A673 (cell line): ENCODE measurements at regions not wholly inside any gene's neighbourhood (a gene's known extent, or its start where the extent isn't known, plus 50 kb on each side); places are given as distances from the start of the nearest gene placed in this dataset.

Source experiments
- EZH2 ChIP-seq: fragments of 200-600 bp; sonication (generic); IDR thresholded peaks from 2 replicates; pipeline ENCODE4 v1.6.1; 2017; ENCODE audit warnings: borderline replicate concordance, low read depth, mild to moderate bottlenecking, mixed read lengths, antibody characterized with exemption, low read length; ENCODE audit not compliant: poor library complexity, severe bottlenecking
- TF ChIP-seq, protein P1 (sequence below): fragments of 300-800, 200-600 bp; sonication (generic); conservative IDR thresholded peaks from 2 replicates; pipeline ENCODE4 v1.5.1; 2017; ENCODE audit warnings: low read depth, mild to moderate bottlenecking, antibody characterized with exemption, low read length, moderate library complexity, mixed read lengths

DNA sequence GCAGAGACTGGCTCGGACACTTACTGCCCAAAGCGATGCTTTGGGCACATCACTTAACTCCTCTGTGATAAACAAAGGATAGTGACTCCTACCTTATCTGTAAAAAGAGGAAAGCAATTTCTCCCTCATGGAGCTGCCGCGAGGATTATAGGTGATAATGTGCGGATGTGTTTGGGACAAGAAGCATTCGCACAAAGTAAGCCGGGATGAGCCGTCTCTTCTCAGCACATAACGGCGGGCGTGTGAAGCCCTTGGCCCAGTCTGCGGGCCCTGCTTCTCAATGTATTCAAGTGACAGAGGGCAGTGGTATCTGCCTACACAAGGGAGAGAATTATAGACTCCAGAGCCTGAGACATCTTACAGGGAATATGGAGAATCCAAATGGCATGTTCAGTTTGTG is 550.3 kb upstream of the CPEB2 start:
- TF ChIP-seq, protein P1, sequence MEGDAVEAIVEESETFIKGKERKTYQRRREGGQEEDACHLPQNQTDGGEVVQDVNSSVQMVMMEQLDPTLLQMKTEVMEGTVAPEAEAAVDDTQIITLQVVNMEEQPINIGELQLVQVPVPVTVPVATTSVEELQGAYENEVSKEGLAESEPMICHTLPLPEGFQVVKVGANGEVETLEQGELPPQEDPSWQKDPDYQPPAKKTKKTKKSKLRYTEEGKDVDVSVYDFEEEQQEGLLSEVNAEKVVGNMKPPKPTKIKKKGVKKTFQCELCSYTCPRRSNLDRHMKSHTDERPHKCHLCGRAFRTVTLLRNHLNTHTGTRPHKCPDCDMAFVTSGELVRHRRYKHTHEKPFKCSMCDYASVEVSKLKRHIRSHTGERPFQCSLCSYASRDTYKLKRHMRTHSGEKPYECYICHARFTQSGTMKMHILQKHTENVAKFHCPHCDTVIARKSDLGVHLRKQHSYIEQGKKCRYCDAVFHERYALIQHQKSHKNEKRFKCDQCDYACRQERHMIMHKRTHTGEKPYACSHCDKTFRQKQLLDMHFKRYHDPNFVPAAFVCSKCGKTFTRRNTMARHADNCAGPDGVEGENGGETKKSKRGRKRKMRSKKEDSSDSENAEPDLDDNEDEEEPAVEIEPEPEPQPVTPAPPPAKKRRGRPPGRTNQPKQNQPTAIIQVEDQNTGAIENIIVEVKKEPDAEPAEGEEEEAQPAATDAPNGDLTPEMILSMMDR: no peak
- TF ChIP-seq EZH2: no peak
